IMR-90 (cell line): ENCODE measurements at regions not wholly inside any gene's neighbourhood (a gene's known extent, or its start where the extent isn't known, plus 50 kb on each side); places are given as distances from the start of the nearest gene placed in this dataset.

Experiments
- ATAC-seq: fragments of 200-7000 bp; cut with Tn5 transposase; 2 replicates; pipeline ENCODE4 v1.9.1; 2020; ENCODE audit warnings: low read depth, mild to moderate bottlenecking, moderate library complexity
- BruUV-seq: library from RNA; stranded (reverse); fragments of 400-500 nt; replicated peaks from 2 replicates; lab custom pipeline; 2021; lab: Mats Ljungman, UMichigan
- CTCF ChIA-PET: fragments of 300-600 bp; formaldehyde crosslinking; extraction: SDS; loops from one replicate; lab custom pipeline; 2021; ENCODE audit warnings: antibody characterized with exemption; lab: Yijun Ruan, JAX
- POLR2A ChIA-PET: fragments of 300-600 bp; sonication (Branson Sonifier 250); formaldehyde crosslinking; loops from one replicate; lab custom pipeline; 2022; ENCODE audit warnings: antibody characterized with exemption; ENCODE audit not compliant: unreplicated experiment; lab: Charles Lee
- DNase-seq: peaks from one replicate; pipeline ENCODE4 v3.0.0; 2013
- H2AFZ ChIP-seq: replicated peaks from 2 replicates; pipeline ENCODE3; 2013; ENCODE audit warnings: low read length, mild to moderate bottlenecking; ENCODE audit not compliant: poor library complexity
- H2AK5ac ChIP-seq: 2 replicates; pipeline ENCODE4 v1.6.1; 2013; ENCODE audit warnings: low read depth, low read length, inconsistent platforms
- H2AK9ac ChIP-seq: replicated peaks from 2 replicates; pipeline ENCODE3; 2013; ENCODE audit warnings: mild to moderate bottlenecking, low read depth, low read length, moderate library complexity; ENCODE audit not compliant: poor library complexity
- H2BK120ac ChIP-seq: 2 replicates; pipeline ENCODE4 v1.6.1; 2013; ENCODE audit warnings: low read depth, low read length, inconsistent platforms
- H2BK15ac ChIP-seq: 3 replicates; pipeline ENCODE4 v1.6.1; 2013; ENCODE audit warnings: low read depth, low read length, inconsistent platforms
- H2BK20ac ChIP-seq: 2 replicates; pipeline ENCODE4 v1.6.1; 2013; ENCODE audit warnings: low read depth, mild to moderate bottlenecking, inconsistent platforms, low read length, moderate library complexity
- H2BK5ac ChIP-seq: 2 replicates; pipeline ENCODE4 v1.6.1; 2013; ENCODE audit warnings: mild to moderate bottlenecking, low read depth, low read length, inconsistent platforms; ENCODE audit not compliant: poor library complexity, severe bottlenecking
- H3K14ac ChIP-seq: replicated peaks from 2 replicates; pipeline ENCODE4 v1.6.1; 2013; ENCODE audit warnings: low read depth, low read length, inconsistent platforms
- H3K18ac ChIP-seq: 2 replicates; pipeline ENCODE4 v1.6.1; 2013; ENCODE audit warnings: low read depth, low read length, control low read depth
- H3K23ac ChIP-seq: 2 replicates; pipeline ENCODE4 v1.6.1; 2013; ENCODE audit warnings: low read depth, low read length, inconsistent platforms
- H3K27ac ChIP-seq: 2 replicates; pipeline ENCODE4 v1.5.1; 2013; ENCODE audit warnings: mild to moderate bottlenecking, control low read depth, low read length; ENCODE audit not compliant: insufficient read depth
- H3K27me3 ChIP-seq: 2 replicates; pipeline ENCODE4 v1.6.1; 2013; ENCODE audit warnings: low read length; ENCODE audit not compliant: control insufficient read depth, insufficient read depth
- H3K36me3 ChIP-seq: 2 replicates; pipeline ENCODE4 v1.6.1; 2013; ENCODE audit warnings: low read length, mixed read lengths; ENCODE audit not compliant: control insufficient read depth, insufficient read depth
- H3K4ac ChIP-seq: 2 replicates; pipeline ENCODE4 v1.6.1; 2013; ENCODE audit warnings: low read depth, low read length, inconsistent platforms
- H3K4me1 ChIP-seq: 2 replicates; pipeline ENCODE4 v1.6.1; 2013; ENCODE audit warnings: low read length, mixed read lengths; ENCODE audit not compliant: control insufficient read depth, insufficient read depth
- H3K4me2 ChIP-seq: 2 replicates; pipeline ENCODE4 v1.6.1; 2013; ENCODE audit warnings: low read depth, mild to moderate bottlenecking, control low read depth, low read length, moderate library complexity
- H3K4me3 ChIP-seq: 2 replicates; pipeline ENCODE4 v1.5.1; 2013; ENCODE audit warnings: low read depth, mild to moderate bottlenecking, control low read depth, low read length, moderate library complexity; ENCODE audit not compliant: insufficient read depth
- H3K56ac ChIP-seq: 2 replicates; pipeline ENCODE4 v1.6.1; 2013; ENCODE audit warnings: low read length, inconsistent platforms; ENCODE audit not compliant: insufficient read depth; ENCODE audit errors: extremely low read depth
- H3K79me1 ChIP-seq, 2 experiments: 2 replicates each; pipeline ENCODE4 v1.6.1; 2013; ENCODE audit warnings: low read length in 2 of 2, inconsistent platforms in 1 of 2, low read depth in 1 of 2
- H3K9ac ChIP-seq: 2 replicates; pipeline ENCODE4 v1.6.1; 2013; ENCODE audit warnings: low read depth, low read length, control low read depth
- H3K9me1 ChIP-seq: 2 replicates; pipeline ENCODE4 v1.6.1; 2013; ENCODE audit warnings: low read length, inconsistent platforms; ENCODE audit not compliant: insufficient read depth
- H3K9me3 ChIP-seq: 2 replicates; pipeline ENCODE4 v1.6.1; 2013; ENCODE audit warnings: low read length; ENCODE audit not compliant: control insufficient read depth, insufficient read depth
- H4K20me1 ChIP-seq: 2 replicates; pipeline ENCODE4 v1.6.1; 2013; ENCODE audit warnings: low read length, inconsistent platforms; ENCODE audit not compliant: insufficient read depth
- H4K5ac ChIP-seq: 2 replicates; pipeline ENCODE4 v1.6.1; 2013; ENCODE audit warnings: mild to moderate bottlenecking, low read depth, low read length, control low read depth
- H4K8ac ChIP-seq, 2 experiments: 2 replicates each; pipeline ENCODE4 v1.6.1; 2013; ENCODE audit warnings: low read depth in 2 of 2, low read length in 2 of 2, control low read depth in 1 of 2, inconsistent platforms in 1 of 2
- H4K91ac ChIP-seq: 2 replicates; pipeline ENCODE4 v1.6.1; 2013; ENCODE audit warnings: low read depth, low read length, inconsistent platforms; ENCODE audit not compliant: insufficient read depth
- BHLHE40 ChIP-seq: fragments of 150-350 bp; IDR thresholded peaks from 2 replicates; pipeline ENCODE4 v1.6.1; 2016; ENCODE audit warnings: mild to moderate bottlenecking, low read depth, low read length
- CEBPB ChIP-seq: IDR thresholded peaks from 2 replicates; pipeline ENCODE4 v1.6.1; 2012; ENCODE audit warnings: low read depth, low read length, improper control_type of control experiment
- CHD1 ChIP-seq: IDR thresholded peaks from 2 replicates; pipeline ENCODE4 v1.6.1; 2012; ENCODE audit warnings: low read depth, low read length, improper control_type of control experiment
- FOS ChIP-seq: fragments of 150-350 bp; IDR thresholded peaks from 2 replicates; pipeline ENCODE4 v1.6.1; 2016; ENCODE audit warnings: low read depth, low read length
- MAFK ChIP-seq: IDR thresholded peaks from 2 replicates; pipeline ENCODE4 v1.6.1; 2012; ENCODE audit warnings: low read depth, low read length, improper control_type of control experiment
- MAZ ChIP-seq: IDR thresholded peaks from 2 replicates; pipeline ENCODE4 v1.6.1; 2012; ENCODE audit warnings: low read depth, mild to moderate bottlenecking, low read length, improper control_type of control experiment, moderate library complexity, borderline replicate concordance
- MXI1 ChIP-seq: IDR thresholded peaks from 2 replicates; pipeline ENCODE4 v1.6.1; 2012; ENCODE audit warnings: low read depth, mild to moderate bottlenecking, low read length, moderate library complexity, borderline replicate concordance
- NFE2L2 ChIP-seq: fragments of 150-350 bp; IDR thresholded peaks from 2 replicates; pipeline ENCODE4 v1.6.1; 2016; ENCODE audit warnings: low read depth, mild to moderate bottlenecking, low read length
- POLR2A ChIP-seq: IDR thresholded peaks from 2 replicates; pipeline ENCODE4 v1.6.1; 2012; ENCODE audit warnings: mild to moderate bottlenecking, low read depth, low read length
- RAD21 ChIP-seq: IDR thresholded peaks from 2 replicates; pipeline ENCODE4 v1.6.1; 2012; ENCODE audit warnings: low read length, improper control_type of control experiment
- RCOR1 ChIP-seq: IDR thresholded peaks from 2 replicates; pipeline ENCODE4 v1.6.1; 2012; ENCODE audit warnings: mild to moderate bottlenecking, low read length, improper control_type of control experiment; ENCODE audit not compliant: insufficient replicate concordance
- RFX5 ChIP-seq: IDR thresholded peaks from 2 replicates; pipeline ENCODE4 v1.8.0; 2012; ENCODE audit warnings: low read depth, mild to moderate bottlenecking, low read length, moderate library complexity
- SMC3 ChIP-seq: fragments of 150-350 bp; IDR thresholded peaks from 2 replicates; pipeline ENCODE4 v1.6.1; 2016; ENCODE audit warnings: low read depth, mild to moderate bottlenecking, antibody characterized with exemption, low read length, moderate library complexity
- WGBS, 2 experiments: methylation state at CpG; one replicate each; pipeline versions ENCODE4 v1.1.5 to v1.1.7; 2013; ENCODE audit warnings: missing lambda C conversion rate in 2 of 2; ENCODE audit not compliant: insufficient read length in 1 of 2; ENCODE audit errors: extremely low coverage in 2 of 2; 5-methylcytosine and 5-hydroxymethylcytosine counted together
- dilution Hi-C: fragments of 300-500 bp; cut with HindIII; formaldehyde crosslinking; loops from one replicate; pipeline ENCODE4 v1.14.3; 2018; ENCODE audit warnings: low sequenced_read_pairs; ENCODE audit not compliant: unreplicated experiment
- in situ Hi-C: fragments of 300-500 bp; cut with MboI; formaldehyde crosslinking; loops from 3 replicates; pipeline ENCODE4 v1.14.3; 2019; ENCODE audit warnings: low sequenced_read_pairs, inconsistent platforms, mixed read lengths
- intact Hi-C: fragments of 100-400 bp; cut with micrococcal nuclease; formaldehyde crosslinking; loops from 2 replicates; pipeline ENCODE4 v1.10.0; 2022
- TF ChIP-seq, protein P1 (sequence below): fragments of 150-350 bp; IDR thresholded peaks from 2 replicates; pipeline ENCODE4 v1.6.1; 2017; ENCODE audit warnings: mild to moderate bottlenecking, antibody characterized with exemption, low read length, low read depth
- TF ChIP-seq, protein P2 (sequence below): fragments of 150-350 bp; IDR thresholded peaks from 2 replicates; pipeline ENCODE4 v1.6.1; 2016; ENCODE audit warnings: low read depth, mild to moderate bottlenecking, low read length, moderate library complexity, borderline replicate concordance
- TF ChIP-seq, protein P3 (sequence below): conservative IDR thresholded peaks from 2 replicates; pipeline ENCODE4 v1.5.1; 2012; ENCODE audit warnings: mild to moderate bottlenecking, low read depth, low read length, improper control_type of control experiment

DNA sequence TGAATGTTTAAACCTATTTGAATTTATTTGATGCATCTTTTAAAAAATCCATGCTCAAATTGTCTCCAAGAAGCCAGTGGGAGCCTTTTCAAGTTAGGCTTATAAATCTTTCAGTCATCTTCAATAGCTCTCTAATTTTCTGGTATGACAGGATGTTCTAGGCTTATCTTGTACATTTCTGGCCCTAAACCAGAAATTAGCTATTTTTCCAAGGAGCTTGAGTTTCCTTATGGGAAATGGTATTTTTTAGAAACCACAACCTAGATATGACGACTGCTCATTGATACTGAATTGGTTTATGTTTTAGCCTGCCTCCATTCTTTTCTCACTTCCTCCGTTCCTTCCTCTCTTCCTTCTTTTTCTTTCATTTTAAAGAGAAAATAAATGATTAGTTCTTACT, 172.3 kb downstream of the SPRY1 start:
- dilution Hi-C loops: no loop called here
- CTCF ChIA-PET: no interaction called here
- no CpG with 5 or more reads among the region's 2 CpGs for WGBS, 2 experiments

More for the DNA sequence above, 172.3 kb downstream of the SPRY1 start:
- in situ Hi-C loops: no loop called here
- no peak overlapping the region for H2AK5ac ChIP-seq
- POLR2A ChIA-PET: no interaction called here
- no peak overlapping the region for H2BK20ac ChIP-seq
- H2AFZ ChIP-seq: no peak overlapping the region
- no peak overlapping the region for H2BK5ac ChIP-seq
- no peaks in the 10 kb centered on the region for H3K4me1 ChIP-seq
- H3K79me1 ChIP-seq: no peaks in the 10 kb centered on the region
- no peak overlapping the region for H2AK9ac ChIP-seq
- no peaks in the 10 kb centered on the region for H3K9me1 ChIP-seq
- no peak overlapping the region for H2BK120ac ChIP-seq
- H4K91ac ChIP-seq: no peak overlapping the region
- H3K9ac ChIP-seq: no peak overlapping the region
- no peak overlapping the region for H3K4me3 ChIP-seq
- no peak overlapping the region for H3K56ac ChIP-seq
- no peak overlapping the region for H3K4me2 ChIP-seq
- no peak overlapping the region for H2BK15ac ChIP-seq
- H3K27me3 ChIP-seq: no peaks in the 10 kb centered on the region
- H3K9me3 ChIP-seq: no peaks in the 10 kb centered on the region
- no peak overlapping the region for H3K14ac ChIP-seq
- DNase-seq (no peak), ATAC-seq (no peak)
- H4K5ac ChIP-seq: no peak overlapping the region
- no peak overlapping the region for H3K23ac ChIP-seq
- H4K8ac ChIP-seq: no peak overlapping the region
- H3K18ac ChIP-seq: no peak overlapping the region
- BruUV-seq: no TSS peak
- TF ChIP-seq, protein P1, sequence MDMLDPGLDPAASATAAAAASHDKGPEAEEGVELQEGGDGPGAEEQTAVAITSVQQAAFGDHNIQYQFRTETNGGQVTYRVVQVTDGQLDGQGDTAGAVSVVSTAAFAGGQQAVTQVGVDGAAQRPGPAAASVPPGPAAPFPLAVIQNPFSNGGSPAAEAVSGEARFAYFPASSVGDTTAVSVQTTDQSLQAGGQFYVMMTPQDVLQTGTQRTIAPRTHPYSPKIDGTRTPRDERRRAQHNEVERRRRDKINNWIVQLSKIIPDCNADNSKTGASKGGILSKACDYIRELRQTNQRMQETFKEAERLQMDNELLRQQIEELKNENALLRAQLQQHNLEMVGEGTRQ: no peak
- TF ChIP-seq SMC3: no peak
- TF ChIP-seq CEBPB: no peak
- TF ChIP-seq RCOR1: no peak
- no peak for TF ChIP-seq MAFK
- no peak for TF ChIP-seq POLR2A
- no peak for TF ChIP-seq MAZ
- no peak for TF ChIP-seq NFE2L2
- TF ChIP-seq FOS: no peak
- no peak for TF ChIP-seq BHLHE40
- TF ChIP-seq RFX5: no peak
- TF ChIP-seq, protein P2, sequence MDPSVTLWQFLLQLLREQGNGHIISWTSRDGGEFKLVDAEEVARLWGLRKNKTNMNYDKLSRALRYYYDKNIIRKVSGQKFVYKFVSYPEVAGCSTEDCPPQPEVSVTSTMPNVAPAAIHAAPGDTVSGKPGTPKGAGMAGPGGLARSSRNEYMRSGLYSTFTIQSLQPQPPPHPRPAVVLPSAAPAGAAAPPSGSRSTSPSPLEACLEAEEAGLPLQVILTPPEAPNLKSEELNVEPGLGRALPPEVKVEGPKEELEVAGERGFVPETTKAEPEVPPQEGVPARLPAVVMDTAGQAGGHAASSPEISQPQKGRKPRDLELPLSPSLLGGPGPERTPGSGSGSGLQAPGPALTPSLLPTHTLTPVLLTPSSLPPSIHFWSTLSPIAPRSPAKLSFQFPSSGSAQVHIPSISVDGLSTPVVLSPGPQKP: no peak
- no peak for TF ChIP-seq RAD21
- TF ChIP-seq, protein P3, sequence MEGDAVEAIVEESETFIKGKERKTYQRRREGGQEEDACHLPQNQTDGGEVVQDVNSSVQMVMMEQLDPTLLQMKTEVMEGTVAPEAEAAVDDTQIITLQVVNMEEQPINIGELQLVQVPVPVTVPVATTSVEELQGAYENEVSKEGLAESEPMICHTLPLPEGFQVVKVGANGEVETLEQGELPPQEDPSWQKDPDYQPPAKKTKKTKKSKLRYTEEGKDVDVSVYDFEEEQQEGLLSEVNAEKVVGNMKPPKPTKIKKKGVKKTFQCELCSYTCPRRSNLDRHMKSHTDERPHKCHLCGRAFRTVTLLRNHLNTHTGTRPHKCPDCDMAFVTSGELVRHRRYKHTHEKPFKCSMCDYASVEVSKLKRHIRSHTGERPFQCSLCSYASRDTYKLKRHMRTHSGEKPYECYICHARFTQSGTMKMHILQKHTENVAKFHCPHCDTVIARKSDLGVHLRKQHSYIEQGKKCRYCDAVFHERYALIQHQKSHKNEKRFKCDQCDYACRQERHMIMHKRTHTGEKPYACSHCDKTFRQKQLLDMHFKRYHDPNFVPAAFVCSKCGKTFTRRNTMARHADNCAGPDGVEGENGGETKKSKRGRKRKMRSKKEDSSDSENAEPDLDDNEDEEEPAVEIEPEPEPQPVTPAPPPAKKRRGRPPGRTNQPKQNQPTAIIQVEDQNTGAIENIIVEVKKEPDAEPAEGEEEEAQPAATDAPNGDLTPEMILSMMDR: no peak
- no peak for TF ChIP-seq CHD1
- TF ChIP-seq MXI1: no peak
- no peak overlapping the region for H3K27ac ChIP-seq
- no peak overlapping the region for H3K4ac ChIP-seq
- no peaks in the 10 kb centered on the region for H3K36me3 ChIP-seq
- no peaks in the 10 kb centered on the region for H4K20me1 ChIP-seq
- intact Hi-C loops: loop anchor here (10.0 kb wide), 1 partner anchor 444 kb away; no protein-coding TSS in a partner anchor
